ENCODE measurements at regions not wholly inside any gene's neighbourhood (a gene's known extent, or its start where the extent isn't known, plus 50 kb on each side); places are given as distances from the start of the nearest gene placed in this dataset.

GRCh38 chr16:48820379-48820778, 210.4 kb upstream of the N4BP1 start:
- BruUV-seq (replicated peaks), result no TSS peak
- no peak for DNase-seq (ENCODE audit: low read depth, low spot score)
- no peaks in the 10 kb centered on the region for H3K36me3 ChIP-seq (ENCODE audit: control insufficient read depth, insufficient read depth, low read length)
- no peaks in the 10 kb centered on the region for H3K27me3 ChIP-seq (ENCODE audit: control insufficient read depth, insufficient read depth, low read length)
- TF ChIP-seq TCF7L2 (IDR thresholded peaks at IDR 0.05; ENCODE audit: low read depth, low read length), result no peak
- no peak for TF ChIP-seq REST (IDR thresholded peaks at IDR 0.05; ENCODE audit: insufficient read depth in 1 of 2, low read depth in 2 of 2, low read length in 1 of 2)
- no peaks in the 10 kb centered on the region for H3K9me3 ChIP-seq (ENCODE audit: control insufficient read depth, insufficient read depth, low read depth, low read length)
- CTCF ChIA-PET, result no interaction called here
- no peak for ATAC-seq
- intact Hi-C loops (cut with micrococcal nuclease; ENCODE audit: unreplicated experiment), result no loop called here
- H3K4me3 ChIP-seq (ENCODE audit: low read depth in 2 of 2, low read length in 2 of 2), result no peak overlapping the region
- no peaks in the 10 kb centered on the region for H3K4me1 ChIP-seq (ENCODE audit: control insufficient read depth, insufficient read depth, low read length)
- no peak overlapping the region for H3K27ac ChIP-seq (ENCODE audit: low read length)
- POLR2A ChIA-PET, result no interaction called here
- in situ Hi-C loops (cut with HindIII; ENCODE audit: low pct_unique_long_range_greater_than_20kb, low sequenced_read_pairs), result no loop called here

- TF ChIP-seq TCF7L2 (IDR thresholded peaks at IDR 0.05; ENCODE audit: low read depth, low read length), result no peak
- TF ChIP-seq SIN3A (IDR thresholded peaks at IDR 0.05; ENCODE audit: borderline replicate concordance, insufficient read depth, low read depth, low read length), result no peak
- TF ChIP-seq CTCF (IDR thresholded peaks at IDR 0.05), result no peak
- no peak overlapping the region for H3K27ac ChIP-seq (ENCODE audit: low read length)
- DNase-seq (ENCODE audit: low read depth, low spot score) (no peak), ATAC-seq (no peak)
- no peaks in the 10 kb centered on the region for H3K36me3 ChIP-seq (ENCODE audit: control insufficient read depth, insufficient read depth, low read length)
- intact Hi-C loops (cut with micrococcal nuclease; ENCODE audit: unreplicated experiment) (no loop called here), in situ Hi-C loops (cut with HindIII; ENCODE audit: low pct_unique_long_range_greater_than_20kb, low sequenced_read_pairs) (no loop called here)
- no peaks in the 10 kb centered on the region for H3K4me1 ChIP-seq (ENCODE audit: control insufficient read depth, insufficient read depth, low read length)
- H3K27me3 ChIP-seq (ENCODE audit: control insufficient read depth, insufficient read depth, low read length), result no peaks in the 10 kb centered on the region
- no TSS peak for BruUV-seq (replicated peaks)
- POLR2A ChIA-PET, result no interaction called here
- CTCF ChIA-PET, result no interaction called here
- H3K4me3 ChIP-seq (ENCODE audit: low read depth in 2 of 2, low read length in 2 of 2), result no peak overlapping the region
- H3K9me3 ChIP-seq (ENCODE audit: control insufficient read depth, insufficient read depth, low read depth, low read length), result no peaks in the 10 kb centered on the region
These were observed 208.3 kb upstream of the N4BP1 start for GRCh38 chr16:48818257-48818656.

- no TSS peak for BruUV-seq (replicated peaks)
- intact Hi-C loops (cut with micrococcal nuclease; ENCODE audit: unreplicated experiment), result no loop called here
- in situ Hi-C loops (cut with HindIII; ENCODE audit: low pct_unique_long_range_greater_than_20kb, low sequenced_read_pairs), result no loop called here
- no peak overlapping the region for H3K4me3 ChIP-seq (ENCODE audit: low read depth in 2 of 2, low read length in 2 of 2)
- CTCF ChIA-PET, result no interaction called here
- POLR2A ChIA-PET, result no interaction called here
- no peaks in the 10 kb centered on the region for H3K27me3 ChIP-seq (ENCODE audit: control insufficient read depth, insufficient read depth, low read length)
- H3K27ac ChIP-seq (ENCODE audit: low read length), result no peak overlapping the region
- H3K4me1 ChIP-seq (ENCODE audit: control insufficient read depth, insufficient read depth, low read length), result no peaks in the 10 kb centered on the region
- no peaks in the 10 kb centered on the region for H3K9me3 ChIP-seq (ENCODE audit: control insufficient read depth, insufficient read depth, low read depth, low read length)
- H3K36me3 ChIP-seq (ENCODE audit: control insufficient read depth, insufficient read depth, low read length), result no peaks in the 10 kb centered on the region
- DNase-seq (ENCODE audit: low read depth, low spot score) (no peak), ATAC-seq (no peak)
- no peak for TF ChIP-seq POLR2AphosphoS5 (IDR thresholded peaks at IDR 0.05; ENCODE audit: low read depth, low read length)
- no peak for TF ChIP-seq SIN3A (IDR thresholded peaks at IDR 0.05; ENCODE audit: borderline replicate concordance, insufficient read depth, low read depth, low read length)
These were observed 207.1 kb upstream of the N4BP1 start for GRCh38 chr16:48817032-48817431.

All from Panc1 (cell line).